IMR-90 (cell line): ENCODE measurements at regions not wholly inside any gene's neighbourhood (a gene's known extent, or its start where the extent isn't known, plus 50 kb on each side); places are given as distances from the start of the nearest gene placed in this dataset.

Experiments
- ATAC-seq: fragments of 200-7000 bp; cut with Tn5 transposase; 2 replicates; pipeline ENCODE4 v1.9.1; 2020; ENCODE audit warnings: low read depth, mild to moderate bottlenecking, moderate library complexity
- BruUV-seq: library from RNA; stranded (reverse); fragments of 400-500 nt; replicated peaks from 2 replicates; lab custom pipeline; 2021; lab: Mats Ljungman, UMichigan
- CTCF ChIA-PET: fragments of 300-600 bp; formaldehyde crosslinking; extraction: SDS; loops from one replicate; lab custom pipeline; 2021; ENCODE audit warnings: antibody characterized with exemption; lab: Yijun Ruan, JAX
- POLR2A ChIA-PET: fragments of 300-600 bp; sonication (Branson Sonifier 250); formaldehyde crosslinking; loops from one replicate; lab custom pipeline; 2022; ENCODE audit warnings: antibody characterized with exemption; ENCODE audit not compliant: unreplicated experiment; lab: Charles Lee
- DNase-seq: peaks from one replicate; pipeline ENCODE4 v3.0.0; 2013
- H2AFZ ChIP-seq: replicated peaks from 2 replicates; pipeline ENCODE3; 2013; ENCODE audit warnings: low read length, mild to moderate bottlenecking; ENCODE audit not compliant: poor library complexity
- H2AK5ac ChIP-seq: 2 replicates; pipeline ENCODE4 v1.6.1; 2013; ENCODE audit warnings: low read depth, low read length, inconsistent platforms
- H2AK9ac ChIP-seq: replicated peaks from 2 replicates; pipeline ENCODE3; 2013; ENCODE audit warnings: mild to moderate bottlenecking, low read depth, low read length, moderate library complexity; ENCODE audit not compliant: poor library complexity
- H2BK120ac ChIP-seq: 2 replicates; pipeline ENCODE4 v1.6.1; 2013; ENCODE audit warnings: low read depth, low read length, inconsistent platforms
- H2BK15ac ChIP-seq: 3 replicates; pipeline ENCODE4 v1.6.1; 2013; ENCODE audit warnings: low read depth, low read length, inconsistent platforms
- H2BK20ac ChIP-seq: 2 replicates; pipeline ENCODE4 v1.6.1; 2013; ENCODE audit warnings: low read depth, mild to moderate bottlenecking, inconsistent platforms, low read length, moderate library complexity
- H2BK5ac ChIP-seq: 2 replicates; pipeline ENCODE4 v1.6.1; 2013; ENCODE audit warnings: mild to moderate bottlenecking, low read depth, low read length, inconsistent platforms; ENCODE audit not compliant: poor library complexity, severe bottlenecking
- H3K14ac ChIP-seq: replicated peaks from 2 replicates; pipeline ENCODE4 v1.6.1; 2013; ENCODE audit warnings: low read depth, low read length, inconsistent platforms
- H3K18ac ChIP-seq: 2 replicates; pipeline ENCODE4 v1.6.1; 2013; ENCODE audit warnings: low read depth, low read length, control low read depth
- H3K23ac ChIP-seq: 2 replicates; pipeline ENCODE4 v1.6.1; 2013; ENCODE audit warnings: low read depth, low read length, inconsistent platforms
- H3K27ac ChIP-seq: 2 replicates; pipeline ENCODE4 v1.5.1; 2013; ENCODE audit warnings: mild to moderate bottlenecking, control low read depth, low read length; ENCODE audit not compliant: insufficient read depth
- H3K27me3 ChIP-seq: 2 replicates; pipeline ENCODE4 v1.6.1; 2013; ENCODE audit warnings: low read length; ENCODE audit not compliant: control insufficient read depth, insufficient read depth
- H3K36me3 ChIP-seq: 2 replicates; pipeline ENCODE4 v1.6.1; 2013; ENCODE audit warnings: low read length, mixed read lengths; ENCODE audit not compliant: control insufficient read depth, insufficient read depth
- H3K4ac ChIP-seq: 2 replicates; pipeline ENCODE4 v1.6.1; 2013; ENCODE audit warnings: low read depth, low read length, inconsistent platforms
- H3K4me1 ChIP-seq: 2 replicates; pipeline ENCODE4 v1.6.1; 2013; ENCODE audit warnings: low read length, mixed read lengths; ENCODE audit not compliant: control insufficient read depth, insufficient read depth
- H3K4me2 ChIP-seq: 2 replicates; pipeline ENCODE4 v1.6.1; 2013; ENCODE audit warnings: low read depth, mild to moderate bottlenecking, control low read depth, low read length, moderate library complexity
- H3K4me3 ChIP-seq: 2 replicates; pipeline ENCODE4 v1.5.1; 2013; ENCODE audit warnings: low read depth, mild to moderate bottlenecking, control low read depth, low read length, moderate library complexity; ENCODE audit not compliant: insufficient read depth
- H3K56ac ChIP-seq: 2 replicates; pipeline ENCODE4 v1.6.1; 2013; ENCODE audit warnings: low read length, inconsistent platforms; ENCODE audit not compliant: insufficient read depth; ENCODE audit errors: extremely low read depth
- H3K79me1 ChIP-seq, 2 experiments: 2 replicates each; pipeline ENCODE4 v1.6.1; 2013; ENCODE audit warnings: low read length in 2 of 2, inconsistent platforms in 1 of 2, low read depth in 1 of 2
- H3K9ac ChIP-seq: 2 replicates; pipeline ENCODE4 v1.6.1; 2013; ENCODE audit warnings: low read depth, low read length, control low read depth
- H3K9me1 ChIP-seq: 2 replicates; pipeline ENCODE4 v1.6.1; 2013; ENCODE audit warnings: low read length, inconsistent platforms; ENCODE audit not compliant: insufficient read depth
- H3K9me3 ChIP-seq: 2 replicates; pipeline ENCODE4 v1.6.1; 2013; ENCODE audit warnings: low read length; ENCODE audit not compliant: control insufficient read depth, insufficient read depth
- H4K20me1 ChIP-seq: 2 replicates; pipeline ENCODE4 v1.6.1; 2013; ENCODE audit warnings: low read length, inconsistent platforms; ENCODE audit not compliant: insufficient read depth
- H4K5ac ChIP-seq: 2 replicates; pipeline ENCODE4 v1.6.1; 2013; ENCODE audit warnings: mild to moderate bottlenecking, low read depth, low read length, control low read depth
- H4K8ac ChIP-seq, 2 experiments: 2 replicates each; pipeline ENCODE4 v1.6.1; 2013; ENCODE audit warnings: low read depth in 2 of 2, low read length in 2 of 2, control low read depth in 1 of 2, inconsistent platforms in 1 of 2
- H4K91ac ChIP-seq: 2 replicates; pipeline ENCODE4 v1.6.1; 2013; ENCODE audit warnings: low read depth, low read length, inconsistent platforms; ENCODE audit not compliant: insufficient read depth
- MAFK ChIP-seq: IDR thresholded peaks from 2 replicates; pipeline ENCODE4 v1.6.1; 2012; ENCODE audit warnings: low read depth, low read length, improper control_type of control experiment
- NFE2L2 ChIP-seq: fragments of 150-350 bp; IDR thresholded peaks from 2 replicates; pipeline ENCODE4 v1.6.1; 2016; ENCODE audit warnings: low read depth, mild to moderate bottlenecking, low read length
- POLR2A ChIP-seq: IDR thresholded peaks from 2 replicates; pipeline ENCODE4 v1.6.1; 2012; ENCODE audit warnings: mild to moderate bottlenecking, low read depth, low read length
- RAD21 ChIP-seq: IDR thresholded peaks from 2 replicates; pipeline ENCODE4 v1.6.1; 2012; ENCODE audit warnings: low read length, improper control_type of control experiment
- WGBS, 2 experiments: methylation state at CpG; one replicate each; pipeline versions ENCODE4 v1.1.5 to v1.1.7; 2013; ENCODE audit warnings: missing lambda C conversion rate in 2 of 2; ENCODE audit not compliant: insufficient read length in 1 of 2; ENCODE audit errors: extremely low coverage in 2 of 2; 5-methylcytosine and 5-hydroxymethylcytosine counted together
- dilution Hi-C: fragments of 300-500 bp; cut with HindIII; formaldehyde crosslinking; loops from one replicate; pipeline ENCODE4 v1.14.3; 2018; ENCODE audit warnings: low sequenced_read_pairs; ENCODE audit not compliant: unreplicated experiment
- in situ Hi-C: fragments of 300-500 bp; cut with MboI; formaldehyde crosslinking; loops from 3 replicates; pipeline ENCODE4 v1.14.3; 2019; ENCODE audit warnings: low sequenced_read_pairs, inconsistent platforms, mixed read lengths
- intact Hi-C: fragments of 100-400 bp; cut with micrococcal nuclease; formaldehyde crosslinking; loops from 2 replicates; pipeline ENCODE4 v1.10.0; 2022

- Histone ChIP-seq H4K20me1 (no peaks in the 10 kb centered on the region), H2BK20ac (no peak overlapping the region), H3K4me3 (no peak overlapping the region), H3K23ac (no peak overlapping the region), H3K4ac (no peak overlapping the region), H3K14ac (no peak overlapping the region), H3K27ac (no peak overlapping the region), H3K4me2 (no peak overlapping the region), H3K9me3 (peaks cover 2% of the 10 kb centered on the region; the same call in 1 of the 2 replicates), H2AK9ac (no peak overlapping the region), H4K8ac (no peak overlapping the region), H4K5ac (no peak overlapping the region), H2BK120ac (no peak overlapping the region), H3K56ac (no peak overlapping the region), H3K79me1 (no peaks in the 10 kb centered on the region), H2BK5ac (no peak overlapping the region), H4K91ac (no peak overlapping the region), H3K18ac (no peak overlapping the region), H3K9ac (no peak overlapping the region), H3K4me1 (no peaks in the 10 kb centered on the region), H3K27me3 (no peaks in the 10 kb centered on the region), H3K9me1 (no peaks in the 10 kb centered on the region), H2AFZ (no peak overlapping the region), H3K36me3 (no peaks in the 10 kb centered on the region), H2BK15ac (no peak overlapping the region), H2AK5ac (no peak overlapping the region)
- CTCF ChIA-PET, result no interaction called here
- TF ChIP-seq RAD21 (no peak), MAFK (no peak), NFE2L2 (no peak), POLR2A (no peak)
- intact Hi-C loops (no loop called here), dilution Hi-C loops (no loop called here), in situ Hi-C loops (no loop called here)
- no peak for ATAC-seq
- BruUV-seq, result no TSS peak
- no CpG with 5 or more reads among the region's 3 CpGs for WGBS, 2 experiments
- no peak for DNase-seq
- POLR2A ChIA-PET, result no interaction called here
Measured at GRCh38 chr1:70877343-70877742, 170.3 kb downstream of the PTGER3 start.
